IPS-NIHi11 (cell line): ENCODE measurements at regions not wholly inside any gene's neighbourhood (a gene's known extent, or its start where the extent isn't known, plus 50 kb on each side); places are given as distances from the start of the nearest gene placed in this dataset.

Experiments used
- DNase-seq: peaks from one replicate; pipeline ENCODE4 v3.0.0; 2012; ENCODE audit warnings: mixed read lengths, low spot score

DNA sequence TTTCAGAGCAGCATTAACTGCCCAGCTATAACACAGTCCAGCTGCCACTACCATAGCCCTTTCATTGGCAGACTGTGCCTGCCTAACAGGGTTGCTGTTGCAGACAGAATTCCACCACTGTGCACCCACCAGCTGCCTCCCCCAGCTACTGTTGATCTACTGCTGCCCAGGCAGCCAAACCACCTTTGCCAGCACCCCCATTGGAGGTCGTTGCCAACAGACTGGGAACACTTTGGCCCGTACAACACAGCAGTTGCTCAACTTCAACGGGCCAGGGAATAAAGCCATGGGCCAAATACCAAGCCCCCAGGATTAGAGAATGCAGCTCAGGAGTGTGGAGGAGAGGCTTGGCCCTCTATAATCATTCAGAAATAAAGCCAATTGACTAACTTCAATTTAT, 473.6 kb downstream of the CDH11 start:
- no peak for DNase-seq

DNA sequence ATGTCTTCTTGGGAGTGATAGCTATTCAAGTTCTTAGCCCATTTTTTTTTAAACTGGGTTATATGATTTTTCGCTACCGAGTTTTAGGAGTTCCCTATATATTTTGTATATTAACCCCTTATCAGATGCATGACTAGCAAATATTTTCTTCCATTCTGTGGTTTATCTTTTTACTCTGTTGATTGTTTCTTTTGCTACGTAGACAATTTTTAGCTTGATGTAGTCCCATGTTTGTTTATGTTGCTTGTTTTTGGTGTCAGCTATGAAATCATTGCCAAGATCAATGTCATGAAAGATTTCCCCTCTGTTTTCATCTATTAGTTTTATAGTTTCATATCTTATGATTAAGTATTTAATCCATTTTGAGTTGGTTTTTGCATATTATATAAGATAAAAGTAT, 480.5 kb downstream of the CDH11 start:
- no peak for DNase-seq

DNA sequence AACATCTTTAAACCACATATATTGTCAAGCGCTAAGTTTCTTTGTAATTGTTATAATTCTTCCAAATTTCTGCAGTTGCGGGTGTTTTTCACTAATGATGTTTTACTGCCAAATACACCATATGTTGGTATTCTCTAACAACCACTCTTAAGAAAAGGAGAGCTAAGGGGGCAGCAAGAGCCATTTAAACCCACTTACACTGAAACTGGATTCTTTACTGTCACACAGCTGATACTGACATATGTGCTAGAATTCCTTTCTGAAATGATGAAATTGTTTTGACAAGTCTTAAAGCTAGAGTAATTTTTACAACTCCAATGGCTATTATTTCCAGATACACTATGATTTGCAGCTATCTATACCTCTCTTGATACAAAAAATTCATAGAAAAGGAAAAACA, 483.1 kb downstream of the CDH11 start:
- DNase-seq, result no peak

DNA sequence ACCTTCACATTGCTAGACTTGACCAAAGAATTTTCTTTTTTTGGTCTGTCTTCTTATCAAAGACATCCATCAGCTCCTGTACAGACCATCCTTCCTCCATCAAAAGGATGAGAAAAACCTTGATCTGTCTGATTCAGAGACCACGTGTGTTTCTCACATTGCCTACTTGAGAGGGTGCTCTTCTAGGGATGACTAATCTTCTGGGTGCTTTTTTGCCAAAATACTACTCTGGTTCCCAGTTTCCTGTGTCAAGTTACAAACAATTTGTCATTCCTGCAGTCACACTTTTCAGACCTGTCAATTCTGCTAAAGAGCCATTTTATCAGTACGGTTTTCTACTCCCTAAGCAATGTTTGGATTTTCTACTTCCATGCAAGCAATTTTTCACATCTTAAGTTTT, 492.2 kb downstream of the CDH11 start:
- DNase-seq, result no peak

GRCh38 chr16:64627781-64628180, 494.1 kb downstream of the CDH11 start:
- DNase-seq, result no peak

DNA sequence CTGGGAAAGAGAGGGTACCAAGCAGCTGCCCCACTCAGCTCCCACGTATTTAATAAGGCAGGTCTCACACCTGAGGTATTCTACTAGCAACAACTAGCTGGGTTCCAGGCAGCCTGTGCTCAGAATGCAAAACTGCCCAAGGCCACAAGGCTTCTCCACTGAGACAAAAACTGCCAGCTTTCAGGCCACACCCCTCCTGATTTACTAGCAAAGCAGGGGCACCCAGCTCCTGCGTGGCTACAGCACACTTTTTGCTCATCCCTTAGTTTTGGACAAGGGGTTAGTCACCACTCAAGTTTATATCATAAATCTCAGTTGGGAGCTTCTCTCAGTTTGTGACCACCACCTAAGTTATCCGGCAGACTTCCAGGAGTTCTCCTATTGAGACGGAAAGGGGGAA, 494.6 kb downstream of the CDH11 start:
- peak; percentile 23 for DNase-seq

- no peak for DNase-seq
Observed at GRCh38 chr16:64626776-64627175, 495.1 kb downstream of the CDH11 start.

GRCh38 chr16:64621616-64622015, 500.2 kb downstream of the CDH11 start:
- no peak for DNase-seq

GRCh38 chr16:64617836-64618476, 503.9 kb downstream of the CDH11 start:
- DNase-seq, result no peak

- peak; percentile 37 for DNase-seq
Observed at GRCh38 chr16:64615630-64616280, 506.1 kb downstream of the CDH11 start.

GRCh38 chr16:64596196-64596595, 525.7 kb downstream of the CDH11 start:
- no peak for DNase-seq

- DNase-seq, result no peak
Observed at GRCh38 chr16:64590513-64590912, 531.4 kb downstream of the CDH11 start.

DNA sequence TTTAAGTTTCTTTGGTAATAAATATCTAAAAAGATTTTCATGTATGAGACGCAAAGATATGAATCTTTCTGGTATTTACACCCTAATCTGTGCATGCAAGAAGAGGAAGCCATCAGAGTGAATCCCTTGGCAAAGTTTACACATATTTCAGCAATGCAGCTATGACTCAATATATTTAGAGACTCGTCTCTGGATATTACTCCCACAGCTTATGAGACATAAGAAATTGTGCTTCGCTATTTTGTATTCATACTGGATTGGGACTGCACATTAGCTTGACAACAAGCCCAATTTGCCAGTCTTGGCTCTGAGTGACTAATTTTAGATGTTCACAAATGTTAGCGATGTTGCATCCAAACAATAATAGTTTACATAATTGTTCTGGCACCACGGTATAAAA, 532.0 kb downstream of the CDH11 start:
- DNase-seq, result no peak

DNA sequence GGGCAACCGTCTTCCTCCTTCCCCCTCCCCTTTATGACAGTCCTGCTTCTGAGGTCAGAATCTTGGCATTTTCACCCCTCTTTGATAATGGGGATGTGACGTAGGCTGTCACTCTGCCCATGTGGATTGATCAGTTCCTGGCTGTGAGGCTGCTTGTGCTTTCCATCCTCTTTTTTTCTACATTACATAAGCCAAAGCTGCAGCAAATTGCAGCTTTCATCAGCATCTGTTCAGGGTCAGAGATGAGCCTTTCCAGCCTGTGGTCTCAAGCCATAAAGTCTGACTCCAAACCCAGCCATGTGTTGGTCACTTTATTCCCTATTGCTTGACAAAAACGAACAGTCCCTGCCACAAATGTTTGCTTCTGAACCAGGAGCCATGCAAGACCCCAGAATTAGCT, 535.1 kb downstream of the CDH11 start:
- DNase-seq, result no peak

DNA sequence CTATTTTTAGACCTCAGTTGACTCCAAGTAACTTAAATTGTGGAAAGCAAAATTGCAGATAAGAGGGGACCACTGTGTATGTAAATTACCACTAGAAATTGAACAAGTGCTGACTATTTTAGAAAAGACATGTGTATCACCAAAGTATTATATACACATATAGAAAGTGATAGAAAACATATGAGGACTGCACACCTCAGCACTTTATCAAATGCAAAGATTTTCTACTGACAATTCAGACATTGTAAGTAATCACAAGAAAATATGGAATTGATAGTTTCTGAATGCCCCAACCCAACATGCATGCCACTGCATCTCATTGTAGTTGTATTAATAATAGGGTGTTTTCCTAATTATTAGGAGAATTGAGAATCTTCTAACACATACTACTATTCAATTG, 536.5 kb downstream of the CDH11 start:
- no peak for DNase-seq

- DNase-seq, result no peak
Observed at GRCh38 chr16:64580558-64580957, 541.3 kb downstream of the CDH11 start.

DNA sequence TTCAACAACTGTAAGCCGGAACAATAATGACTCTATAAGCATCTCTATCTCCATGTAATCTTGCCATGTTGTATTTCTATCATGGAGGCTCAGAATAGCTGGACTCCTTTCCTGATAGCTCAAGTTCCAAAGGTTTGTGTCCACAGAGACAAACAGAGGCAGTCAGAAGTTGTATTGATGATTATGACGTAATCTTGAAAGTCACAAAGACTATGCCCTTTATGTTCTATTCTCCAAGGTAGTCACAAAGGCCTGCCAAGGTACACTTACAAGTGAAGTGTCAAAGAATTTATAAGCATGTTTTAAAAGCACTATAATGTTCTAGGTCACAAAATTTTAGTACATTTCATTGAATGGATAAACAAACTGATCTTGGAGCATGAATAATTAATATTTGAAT, 542.2 kb downstream of the CDH11 start:
- no peak for DNase-seq

DNA sequence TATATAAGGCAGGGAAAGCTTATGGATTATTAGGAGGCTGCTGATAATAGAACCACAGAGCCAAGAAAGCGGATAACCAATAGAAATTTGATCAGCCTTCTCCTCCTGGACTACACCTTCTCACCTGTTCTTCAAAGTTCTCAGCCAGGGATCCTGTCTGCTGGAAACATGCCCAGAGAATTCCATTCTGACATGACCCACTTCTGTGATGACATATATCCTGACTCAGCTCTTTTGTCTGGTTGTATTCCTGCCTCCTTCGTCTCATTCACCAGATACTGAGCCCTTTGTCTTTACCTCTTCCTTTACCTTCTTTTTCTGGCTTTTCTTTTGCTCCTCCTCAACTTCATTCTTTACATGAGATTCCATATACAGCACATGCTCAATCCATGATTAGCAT, 576.1 kb downstream of the CDH11 start:
- DNase-seq, result no peak

DNA sequence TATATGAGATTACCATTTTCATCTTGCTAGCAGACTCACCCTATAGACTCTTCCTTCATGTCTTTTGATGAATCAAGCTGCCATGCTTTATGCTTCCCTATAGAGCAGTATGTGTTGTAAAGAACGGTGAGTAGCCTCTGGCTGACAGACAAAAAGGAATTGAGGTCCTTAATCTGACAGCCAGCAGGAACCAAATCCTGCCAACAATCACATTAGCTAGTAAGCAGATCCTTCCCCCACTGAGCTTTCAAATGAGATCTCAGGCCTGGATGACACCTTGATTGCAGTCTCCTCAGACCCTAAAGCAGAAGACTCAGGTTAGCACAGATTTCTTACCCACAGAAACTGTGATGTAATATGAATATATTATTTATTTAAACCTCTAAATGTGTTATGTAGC, 577.0 kb downstream of the CDH11 start:
- no peak for DNase-seq

GRCh38 chr16:64543441-64543840, 578.4 kb downstream of the CDH11 start:
- DNase-seq, result no peak

DNA sequence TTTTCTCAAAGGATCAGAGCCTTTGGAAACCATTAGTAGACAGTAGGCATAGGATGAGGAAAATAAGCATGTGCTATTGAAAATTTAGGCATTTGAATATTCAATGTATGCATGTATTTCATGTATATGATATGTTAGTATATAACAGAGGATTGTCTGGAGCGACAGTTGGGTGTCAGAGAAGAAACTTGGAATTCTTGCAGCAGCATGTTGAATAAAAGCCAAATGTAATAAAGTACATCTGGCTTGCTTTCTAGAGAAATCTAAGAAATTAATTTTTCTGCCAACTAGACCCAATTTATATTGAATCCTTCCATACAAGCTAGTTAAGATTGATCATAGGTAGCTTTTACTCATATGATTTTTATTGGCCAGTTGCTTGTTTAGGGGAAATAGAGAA, 578.8 kb downstream of the CDH11 start:
- no peak for DNase-seq

DNA sequence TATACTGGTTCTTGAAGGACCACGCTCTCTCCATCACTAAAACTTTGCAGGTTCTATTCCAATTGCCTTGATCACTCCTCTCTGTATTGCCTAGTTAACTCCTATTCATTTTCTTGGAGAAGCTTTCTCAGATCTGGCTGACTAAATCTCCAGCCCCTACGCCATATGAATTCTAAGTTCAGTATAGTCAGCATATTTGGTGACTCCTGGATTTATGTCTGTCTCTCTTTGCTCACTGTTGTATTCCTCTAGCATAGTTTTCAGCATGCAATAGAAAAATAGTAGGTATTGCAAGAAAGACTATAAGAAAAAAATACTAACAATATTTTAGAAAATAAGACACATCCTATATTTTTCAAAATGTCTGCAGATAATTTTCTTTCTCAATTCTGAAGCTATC, 579.7 kb downstream of the CDH11 start:
- DNase-seq, result no peak

- DNase-seq, result no peak
Observed at GRCh38 chr16:64541621-64542020, 580.2 kb downstream of the CDH11 start.

GRCh38 chr16:64540434-64540833, 581.4 kb downstream of the CDH11 start:
- DNase-seq, result no peak
